ENCODE measurements at regions not wholly inside any gene's neighbourhood (a gene's known extent, or its start where the extent isn't known, plus 50 kb on each side); places are given as distances from the start of the nearest gene placed in this dataset.

DNA sequence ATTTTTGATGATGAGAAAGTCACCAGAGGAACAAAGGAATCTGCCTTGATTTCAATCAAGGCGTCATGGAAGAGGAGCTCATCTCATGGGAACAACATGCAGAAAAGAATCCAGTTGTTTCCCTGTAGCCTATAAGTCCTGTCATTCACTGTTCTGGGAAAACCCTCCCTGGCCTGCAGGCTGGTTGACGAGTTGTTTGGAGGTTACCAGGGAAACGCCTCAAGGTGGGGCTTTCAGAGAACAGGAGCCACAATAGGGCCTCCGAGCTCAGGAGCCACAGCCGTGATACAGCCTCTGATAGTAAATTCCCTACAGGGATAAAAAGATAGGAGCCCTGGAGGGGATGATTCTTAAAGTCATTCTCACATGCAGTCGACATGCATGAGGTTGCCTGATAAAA lies 135.2 kb downstream of the PSMG1 start:
- H3K9me3 Mint-ChIP-seq (ENCODE audit: low read depth) = no peaks in the 10 kb centered on the region
- CTCF ChIA-PET = no interaction called here
- H3K27me3 Mint-ChIP-seq = no peaks in the 10 kb centered on the region
- H3K36me3 Mint-ChIP-seq = no peaks in the 10 kb centered on the region
- no peaks in the 10 kb centered on the region for H3K4me1 Mint-ChIP-seq
- no peak overlapping the region for H3K27ac Mint-ChIP-seq
- ATAC-seq (no peak), DNase-seq (no peak)
- H3K4me3 Mint-ChIP-seq = no peak overlapping the region

GRCh38 chr21:39047046-39047445 lies 136.2 kb downstream of the PSMG1 start:
- CTCF ChIA-PET = no interaction called here
- H3K36me3 Mint-ChIP-seq = no peaks in the 10 kb centered on the region
- no peak for ATAC-seq
- H3K4me3 Mint-ChIP-seq = no peak overlapping the region
- H3K27ac Mint-ChIP-seq = no peak overlapping the region
- no peak for DNase-seq
- no peaks in the 10 kb centered on the region for H3K4me1 Mint-ChIP-seq
- H3K9me3 Mint-ChIP-seq (ENCODE audit: low read depth) = no peaks in the 10 kb centered on the region
- no peaks in the 10 kb centered on the region for H3K27me3 Mint-ChIP-seq

DNA sequence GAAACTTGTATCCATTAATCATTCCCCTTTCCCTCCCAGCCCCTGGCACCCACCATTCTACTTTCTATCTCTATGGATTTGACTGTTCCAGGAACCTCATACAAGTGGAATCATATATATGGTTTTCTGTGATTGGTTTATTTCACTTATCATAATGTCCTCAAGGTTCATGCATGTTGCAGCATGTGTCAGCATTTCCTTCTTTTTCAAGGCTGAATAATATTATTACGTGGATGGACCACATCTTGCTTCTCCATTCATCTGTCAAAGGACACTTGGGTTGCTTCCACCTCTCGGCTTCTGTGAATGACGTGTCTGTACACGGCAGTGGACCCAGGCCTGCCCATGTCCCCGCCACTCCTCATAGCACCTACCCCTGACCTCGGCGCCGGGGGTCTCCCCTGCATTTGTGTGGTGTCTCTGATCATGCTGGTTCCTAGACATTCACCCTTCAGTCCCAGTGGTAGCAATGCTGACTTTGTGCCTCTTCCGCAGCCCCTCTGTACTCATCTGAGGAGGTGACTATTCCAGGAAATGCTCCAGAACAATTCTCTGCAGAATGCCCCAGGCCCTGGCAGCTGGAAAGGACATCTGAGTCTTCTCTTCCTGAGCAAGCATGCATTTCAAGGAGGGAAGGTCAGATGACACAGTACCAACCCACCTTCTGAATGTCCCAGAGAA lies 136.9 kb downstream of the PSMG1 start:
- DNase-seq (no peak), ATAC-seq (no peak)
- H3K4me1 Mint-ChIP-seq = no peaks in the 10 kb centered on the region
- no peak overlapping the region for H3K27ac Mint-ChIP-seq
- H3K9me3 Mint-ChIP-seq (ENCODE audit: low read depth) = no peaks in the 10 kb centered on the region
- H3K27me3 Mint-ChIP-seq = no peaks in the 10 kb centered on the region
- H3K36me3 Mint-ChIP-seq = no peaks in the 10 kb centered on the region
- CTCF ChIA-PET = no interaction called here
- no peak overlapping the region for H3K4me3 Mint-ChIP-seq

GRCh38 chr21:39041816-39042215 lies 141.4 kb downstream of the PSMG1 start:
- no peak overlapping the region for H3K27ac Mint-ChIP-seq
- H3K36me3 Mint-ChIP-seq = no peaks in the 10 kb centered on the region
- no peaks in the 10 kb centered on the region for H3K27me3 Mint-ChIP-seq
- H3K9me3 Mint-ChIP-seq (ENCODE audit: low read depth) = no peaks in the 10 kb centered on the region
- H3K4me1 Mint-ChIP-seq = no peaks in the 10 kb centered on the region
- DNase-seq = no peak
- ATAC-seq = no peak
- CTCF ChIA-PET = no interaction called here
- no peak overlapping the region for H3K4me3 Mint-ChIP-seq

DNA sequence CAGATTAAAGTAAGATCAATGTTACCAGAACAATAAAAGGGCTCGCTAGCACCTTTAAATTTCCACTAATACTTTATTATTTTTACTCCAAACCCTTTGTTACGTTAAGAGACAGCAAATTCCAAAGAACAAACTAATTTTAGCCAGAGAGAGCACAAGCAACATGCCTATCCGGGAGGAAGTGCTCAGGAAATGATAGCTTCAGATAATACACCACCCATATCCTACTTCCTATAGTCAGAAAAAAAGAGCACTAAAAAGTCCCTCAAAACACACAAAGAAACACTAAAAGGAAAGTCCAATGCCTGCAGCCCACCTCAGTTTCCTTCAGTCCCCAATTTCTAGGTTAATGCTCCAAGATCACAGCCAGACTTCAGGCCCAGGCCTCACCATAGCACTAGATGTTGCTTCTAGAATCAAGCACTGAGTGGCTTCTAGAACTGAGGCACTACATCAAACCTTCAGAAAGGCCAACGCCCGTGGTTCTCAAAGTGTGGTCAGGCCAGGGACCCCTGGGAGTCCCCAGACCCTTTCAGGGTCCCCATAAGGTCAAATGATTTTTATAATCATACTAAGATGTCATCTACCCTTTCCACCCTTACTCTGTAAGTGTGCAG lies 142.6 kb downstream of the PSMG1 start:
- no peak for ATAC-seq
- Mint-ChIP-seq H3K4me3 (no peak overlapping the region), H3K27ac (no peak overlapping the region), H3K27me3 (peaks cover 6% of the 10 kb centered on the region), H3K4me1 (no peaks in the 10 kb centered on the region), H3K9me3 (ENCODE audit: low read depth) (no peaks in the 10 kb centered on the region), H3K36me3 (no peaks in the 10 kb centered on the region)
- CTCF ChIA-PET = no interaction called here
- no peak for DNase-seq

DNA sequence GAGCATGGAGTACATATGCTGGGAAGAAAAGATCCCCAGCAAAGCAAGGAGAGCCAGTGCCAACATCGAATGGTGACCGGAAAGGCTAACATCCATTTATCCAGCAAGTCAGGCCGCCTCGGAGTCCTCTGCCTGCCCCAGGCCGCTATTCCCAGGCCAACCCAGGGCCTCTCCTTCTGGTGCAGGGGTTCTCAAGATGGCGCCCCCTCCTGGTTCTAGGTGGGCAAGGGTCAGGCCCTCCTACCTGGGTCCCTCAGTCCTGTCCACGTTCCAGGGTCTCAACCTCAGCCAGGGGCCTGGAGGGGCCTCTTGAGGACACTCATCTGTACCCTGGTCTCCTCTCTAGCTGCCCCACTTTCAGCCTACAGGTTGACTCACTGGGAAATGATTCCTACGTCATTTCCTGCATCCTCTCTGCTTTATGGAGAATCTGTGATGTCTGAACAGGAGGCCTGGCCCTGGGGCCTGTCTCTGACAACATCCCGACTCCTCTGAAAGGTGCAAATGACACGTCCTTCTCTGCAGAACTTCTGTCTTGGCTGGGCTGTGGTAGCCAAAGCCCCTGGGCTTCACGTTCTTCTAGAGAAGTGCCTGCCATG lies 145.3 kb downstream of the PSMG1 start:
- H3K4me1 Mint-ChIP-seq = no peaks in the 10 kb centered on the region
- no peak overlapping the region for H3K27ac Mint-ChIP-seq
- H3K27me3 Mint-ChIP-seq = peaks cover 22% of the 10 kb centered on the region
- H3K36me3 Mint-ChIP-seq = no peaks in the 10 kb centered on the region
- no peaks in the 10 kb centered on the region for H3K9me3 Mint-ChIP-seq (ENCODE audit: low read depth)
- no peak for ATAC-seq
- CTCF ChIA-PET = no interaction called here
- no peak overlapping the region for H3K4me3 Mint-ChIP-seq
- no peak for DNase-seq

GRCh38 chr21:39036581-39036980 lies 146.7 kb downstream of the PSMG1 start:
- peaks cover 25% of the 10 kb centered on the region for H3K27me3 Mint-ChIP-seq
- ATAC-seq = no peak
- DNase-seq = no peak
- H3K4me1 Mint-ChIP-seq = no peaks in the 10 kb centered on the region
- CTCF ChIA-PET = no interaction called here
- H3K9me3 Mint-ChIP-seq (ENCODE audit: low read depth) = no peaks in the 10 kb centered on the region
- no peaks in the 10 kb centered on the region for H3K36me3 Mint-ChIP-seq
- no peak overlapping the region for H3K27ac Mint-ChIP-seq
- H3K4me3 Mint-ChIP-seq = no peak overlapping the region

DNA sequence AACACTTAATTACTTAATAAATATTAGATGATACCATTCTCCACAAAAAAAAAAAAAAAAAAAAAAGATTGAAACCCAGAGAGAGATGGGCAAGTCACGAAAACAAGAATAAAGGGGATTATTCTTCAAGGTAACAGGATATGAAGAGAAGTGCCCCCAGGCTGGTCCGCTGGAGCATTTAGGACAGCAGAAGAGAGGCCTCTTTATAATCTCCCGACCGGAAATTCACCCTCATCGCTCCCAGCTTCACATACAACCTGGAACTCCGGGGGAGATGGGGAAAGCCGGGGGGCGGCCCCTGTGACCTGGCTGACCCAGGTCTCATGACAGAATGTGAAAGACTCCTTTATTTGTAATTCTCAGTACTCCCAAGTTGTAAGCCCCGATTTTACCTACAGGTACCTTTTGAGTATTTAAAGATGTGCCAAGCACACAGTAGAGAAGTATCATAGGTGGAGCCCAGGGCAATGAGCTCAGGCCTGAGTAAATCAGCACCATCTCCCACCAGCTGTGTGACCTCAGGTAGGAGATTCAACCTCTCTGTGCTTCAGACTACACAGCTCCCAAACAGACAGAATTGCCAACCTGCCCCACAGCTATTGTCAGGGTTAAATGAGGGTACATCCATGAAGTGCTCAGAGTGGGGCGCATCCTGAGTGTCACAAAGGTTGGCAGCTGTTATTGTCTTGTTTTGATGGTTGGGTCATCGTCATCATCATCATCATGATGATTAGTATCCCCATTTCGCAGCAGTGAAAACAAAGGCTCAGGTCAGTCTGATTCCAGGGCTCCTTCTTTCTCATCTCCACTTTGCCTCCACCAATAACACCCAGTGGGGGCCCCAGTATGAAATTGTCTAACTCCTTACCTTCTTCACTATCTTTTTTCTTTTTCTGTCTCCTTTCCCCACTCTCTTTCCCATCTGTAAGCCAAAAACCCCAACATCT lies 148.4 kb downstream of the PSMG1 start:
- Mint-ChIP-seq H3K27me3 (peaks cover 25% of the 10 kb centered on the region), H3K4me3 (no peak overlapping the region), H3K4me1 (no peaks in the 10 kb centered on the region), H3K9me3 (ENCODE audit: low read depth) (no peaks in the 10 kb centered on the region), H3K36me3 (no peaks in the 10 kb centered on the region), H3K27ac (no peak overlapping the region)
- ATAC-seq (no peak), DNase-seq (no peak)
- CTCF ChIA-PET = no interaction called here

DNA sequence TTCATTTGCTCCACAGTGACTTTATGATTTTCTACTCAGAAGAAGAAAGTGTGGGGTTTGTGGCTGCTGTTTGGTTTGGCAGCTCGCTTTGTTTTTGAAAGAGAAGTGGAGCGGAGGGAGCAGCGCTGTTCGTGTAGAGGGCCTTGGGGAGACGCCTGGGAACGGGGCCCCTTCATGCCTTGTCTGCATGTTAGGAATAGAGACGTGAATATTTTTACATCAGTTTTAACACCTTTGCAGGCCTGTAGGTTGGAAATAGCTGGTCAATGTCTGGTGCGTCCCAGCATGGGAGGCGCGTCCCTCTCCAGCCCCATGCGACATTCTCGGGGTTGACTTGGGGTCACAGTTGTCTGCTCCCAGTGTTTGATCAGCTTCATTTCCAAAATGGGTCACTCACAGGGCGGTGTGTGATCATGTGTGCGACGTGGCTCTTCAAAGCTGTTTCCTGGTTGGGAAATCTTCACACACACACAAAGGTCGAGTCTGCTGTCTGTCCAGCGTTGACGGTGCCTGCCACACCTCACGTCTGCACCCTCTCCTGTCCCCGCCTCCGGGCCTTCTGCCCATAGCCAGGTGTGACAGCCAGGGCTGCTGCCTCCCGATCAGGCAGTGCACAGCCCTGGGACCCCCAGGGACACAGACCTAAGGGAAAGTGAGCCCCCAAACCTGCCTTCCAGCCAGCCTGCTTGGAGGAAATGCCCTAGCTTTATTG lies 149.2 kb downstream of the PSMG1 start:
- H3K27ac Mint-ChIP-seq = no peak overlapping the region
- no peaks in the 10 kb centered on the region for H3K9me3 Mint-ChIP-seq (ENCODE audit: low read depth)
- H3K27me3 Mint-ChIP-seq = peaks cover 25% of the 10 kb centered on the region
- no peak overlapping the region for H3K4me3 Mint-ChIP-seq
- no peaks in the 10 kb centered on the region for H3K36me3 Mint-ChIP-seq
- DNase-seq = no peak
- CTCF ChIA-PET = no interaction called here
- no peaks in the 10 kb centered on the region for H3K4me1 Mint-ChIP-seq
- no peak for ATAC-seq

GRCh38 chr21:39029900-39030884 lies 153.1 kb downstream of the PSMG1 start:
- peaks cover 19% of the 10 kb centered on the region for H3K27me3 Mint-ChIP-seq
- peaks cover 4% of the 10 kb centered on the region for H3K9me3 Mint-ChIP-seq (ENCODE audit: low read depth)
- ATAC-seq (no peak), DNase-seq (no peak)
- H3K27ac Mint-ChIP-seq = no peak overlapping the region
- H3K4me3 Mint-ChIP-seq = no peak overlapping the region
- CTCF ChIA-PET = no interaction called here
- no peaks in the 10 kb centered on the region for H3K36me3 Mint-ChIP-seq
- H3K4me1 Mint-ChIP-seq = no peaks in the 10 kb centered on the region

- CTCF ChIA-PET = no interaction called here
These were observed 154.0 kb downstream of the PSMG1 start for GRCh38 chr21:39029086-39029755.

GRCh38 chr21:39025198-39025597 lies 158.1 kb downstream of the PSMG1 start:
- Mint-ChIP-seq H3K4me1 (no peaks in the 10 kb centered on the region), H3K9me3 (ENCODE audit: low read depth) (peaks cover 4% of the 10 kb centered on the region), H3K4me3 (no peak overlapping the region), H3K36me3 (no peaks in the 10 kb centered on the region), H3K27me3 (peaks cover 4% of the 10 kb centered on the region), H3K27ac (no peak overlapping the region)
- CTCF ChIA-PET = no interaction called here
- ATAC-seq = no peak
- no peak for DNase-seq

More at GRCh38 chr21:39029086-39029755, 154.0 kb downstream of the PSMG1 start:
- Mint-ChIP-seq H3K36me3 (no peaks in the 10 kb centered on the region), H3K27me3 (peaks cover 18% of the 10 kb centered on the region), H3K4me1 (no peaks in the 10 kb centered on the region), H3K27ac (no peak overlapping the region), H3K4me3 (no peak overlapping the region), H3K9me3 (ENCODE audit: low read depth) (peaks cover 4% of the 10 kb centered on the region)
- DNase-seq = no peak
- ATAC-seq = no peak

Data from activated CD8-positive, alpha-beta memory T cell treated with anti-CD3 and anti-CD28 coated beads, Interleukin-2, amount 10 ng/mL, durations not matched to agents 7 days and 5 days (primary cell).